ENCODE measurements at regions not wholly inside any gene's neighbourhood (a gene's known extent, or its start where the extent isn't known, plus 50 kb on each side); places are given as distances from the start of the nearest gene placed in this dataset.
"Not testable (repeated sequence)": the region's sequence is repeated elsewhere in the genome, so short reads cannot be mapped to it uniquely, and the experiment has no call there.

DNA sequence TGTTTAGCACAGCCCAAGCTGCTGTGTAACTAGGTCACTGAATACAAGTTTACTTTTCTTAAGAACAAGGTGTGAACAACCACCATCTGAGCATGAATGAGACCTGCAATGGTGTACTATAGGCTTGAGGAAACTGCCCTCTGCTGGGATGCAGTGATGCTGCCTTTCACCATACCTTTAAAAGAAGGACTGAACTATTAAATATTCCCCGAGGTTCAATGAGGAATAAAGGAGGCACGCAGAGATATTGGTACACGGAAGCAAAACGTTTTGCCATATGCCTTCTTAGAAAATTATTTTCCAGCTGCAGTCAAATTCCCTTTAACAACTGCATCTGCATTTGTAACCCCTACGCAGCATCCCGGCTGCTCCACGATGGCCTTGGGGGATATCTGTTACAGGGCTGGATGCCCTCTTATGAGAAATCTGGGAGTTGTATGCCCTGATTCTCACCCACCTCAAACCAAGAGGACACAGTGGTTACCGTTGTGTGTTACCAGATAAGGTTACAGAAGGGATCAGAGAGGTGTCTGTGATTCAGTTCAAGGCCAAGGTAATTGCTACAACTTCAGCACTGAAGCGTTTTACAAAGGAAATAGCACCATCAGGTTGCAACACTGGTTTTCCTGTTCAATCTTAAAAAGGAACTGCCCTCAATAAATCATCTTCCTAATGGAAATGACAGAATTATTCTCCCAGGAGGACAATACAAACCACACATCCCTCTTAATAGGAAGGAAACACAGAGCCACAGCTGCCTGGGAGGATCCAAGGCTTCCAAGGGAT is 470.5 kb downstream of the LTN1 start:
- no peak for DNase-seq (ENCODE audit: low read depth)

DNA sequence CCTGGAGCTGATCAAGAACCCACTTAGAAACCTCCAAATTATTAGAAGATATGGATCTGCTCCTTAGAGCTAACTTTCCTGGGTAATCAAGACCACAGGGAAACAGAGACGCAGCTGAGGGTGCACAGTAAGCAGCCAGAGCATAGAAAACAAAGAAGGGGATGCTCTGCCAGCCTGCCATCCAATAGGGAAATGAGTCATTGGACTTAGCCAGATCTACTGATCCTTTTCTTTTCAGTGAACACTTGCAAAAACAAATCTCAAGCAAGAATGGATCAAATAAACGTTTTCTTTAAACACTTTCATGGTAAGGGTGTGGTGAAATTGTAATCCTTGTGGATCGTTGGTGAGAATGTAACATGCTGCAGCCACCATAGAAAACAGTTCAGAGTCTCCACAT is 474.0 kb downstream of the LTN1 start:
- DNase-seq (ENCODE audit: low read depth): no peak

GRCh38 chr21:28516991-28517592 is 475.6 kb downstream of the LTN1 start:
- peak; percentile 45 for DNase-seq (ENCODE audit: low read depth)

DNA sequence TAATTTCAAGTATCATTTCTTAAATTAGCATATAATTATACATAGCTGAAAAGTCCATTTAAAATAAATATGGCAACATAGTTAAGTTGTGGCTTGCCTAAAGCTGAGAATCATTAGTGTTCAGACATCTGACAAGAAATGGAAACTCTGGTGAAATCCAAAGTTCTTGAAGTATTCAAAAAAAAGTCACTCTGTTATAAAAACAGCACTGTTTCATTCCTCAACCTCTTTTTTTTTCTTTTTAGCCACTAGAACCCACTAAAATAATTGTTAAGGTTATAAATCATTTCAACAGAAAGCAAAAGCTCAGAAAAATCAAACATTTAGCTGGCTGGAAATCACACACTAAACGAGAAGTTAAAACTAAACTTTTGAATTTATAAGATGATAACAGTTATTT is 476.7 kb downstream of the LTN1 start:
- DNase-seq (ENCODE audit: low read depth): no peak

GRCh38 chr21:28513428-28513827 is 479.2 kb downstream of the LTN1 start:
- DNase-seq (ENCODE audit: low read depth): no peak

- DNase-seq (ENCODE audit: low read depth): no peak
These were observed 483.6 kb downstream of the LTN1 start for GRCh38 chr21:28509031-28509430.

DNA sequence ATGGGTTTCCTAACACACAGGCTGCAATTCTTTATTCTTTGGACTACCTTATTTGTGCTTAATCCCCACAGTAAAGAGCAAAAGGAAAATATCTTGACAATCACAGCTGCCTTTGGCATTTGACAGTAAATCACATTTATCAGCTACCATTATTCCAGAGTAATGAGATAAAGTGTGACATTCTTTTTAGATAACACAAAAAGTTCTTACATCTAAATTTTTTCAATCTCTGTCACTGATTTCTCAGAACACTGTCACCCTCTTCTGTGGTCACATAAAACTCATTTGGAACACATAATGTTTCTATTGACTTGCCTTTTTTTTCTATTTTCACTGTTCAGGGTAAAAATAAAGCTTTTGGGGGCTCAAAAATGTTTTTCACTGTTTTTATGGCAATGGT is 484.6 kb downstream of the LTN1 start:
- no peak for DNase-seq (ENCODE audit: low read depth)

- no peak for DNase-seq (ENCODE audit: low read depth)
These were observed 496.2 kb downstream of the LTN1 start for GRCh38 chr21:28496517-28496916.

DNA sequence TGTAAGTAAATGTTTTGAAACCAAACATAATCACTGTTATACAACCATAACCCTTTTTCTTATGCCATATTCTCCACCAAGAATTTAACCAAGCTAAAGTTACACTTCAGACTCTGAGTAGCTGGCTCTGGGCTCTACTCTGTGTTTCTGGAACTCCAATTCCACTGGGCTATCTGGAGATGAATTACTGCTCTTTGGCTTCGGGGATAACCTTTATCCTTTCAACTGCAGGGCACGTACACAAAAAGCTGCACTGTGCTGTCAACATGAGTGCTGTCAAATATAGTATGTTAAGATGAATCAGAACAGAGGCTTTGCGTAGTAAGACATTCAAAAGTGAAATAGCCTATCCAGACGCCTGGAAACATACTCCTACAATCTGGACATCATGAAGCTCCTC is 500.6 kb downstream of the LTN1 start:
- no peak for DNase-seq (ENCODE audit: low read depth)

- no peak for DNase-seq (ENCODE audit: low read depth)
These were observed 502.8 kb downstream of the LTN1 start for GRCh38 chr21:28489821-28490350.

DNA sequence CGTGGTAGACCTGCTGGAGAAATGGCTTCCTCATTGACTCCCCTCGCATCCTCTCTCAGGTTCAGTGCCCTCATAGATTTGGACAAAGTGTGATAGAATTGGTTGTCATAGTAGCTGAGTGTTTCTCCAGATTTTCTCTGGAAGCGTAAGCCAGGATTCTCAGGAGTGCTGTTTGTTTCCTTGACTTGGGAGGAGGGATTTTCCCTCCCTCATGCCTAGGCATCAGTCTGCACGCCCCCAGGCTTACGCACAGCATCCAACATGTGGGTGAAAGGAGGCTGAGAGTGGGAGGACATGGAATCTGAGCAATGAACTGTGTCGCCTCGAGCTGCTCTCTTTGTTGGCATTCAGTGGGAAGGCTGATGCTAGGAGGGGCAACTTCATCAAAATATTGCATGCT is 503.5 kb downstream of the LTN1 start:
- DNase-seq (ENCODE audit: low read depth): no peak

DNA sequence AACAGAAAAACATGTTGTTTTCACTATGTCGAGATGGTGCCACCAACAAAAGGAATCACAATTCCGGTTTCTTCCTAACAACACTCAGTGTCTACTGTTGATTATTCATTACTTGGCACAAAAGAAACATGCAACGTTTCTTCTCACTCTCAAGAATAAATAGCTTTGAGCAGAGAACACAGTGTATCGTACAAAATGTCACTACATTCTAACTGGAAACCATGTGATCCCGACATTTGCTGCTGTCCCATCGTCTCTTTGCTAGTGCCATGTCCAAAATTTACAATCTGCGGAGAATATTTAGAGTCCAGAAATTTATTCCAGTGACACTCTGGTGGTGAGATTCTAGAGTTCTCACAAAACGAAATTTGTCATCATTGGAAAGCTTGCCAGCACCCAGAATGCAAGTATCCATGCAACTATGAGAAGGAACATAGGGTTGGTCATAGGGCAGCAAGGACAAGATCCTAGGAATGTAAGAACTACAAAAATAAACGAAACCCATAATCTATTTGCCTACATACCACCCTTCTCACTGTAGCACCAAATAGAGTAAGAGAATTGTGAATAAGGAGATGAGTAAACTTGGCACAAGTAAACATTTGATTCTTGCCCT is 505.1 kb downstream of the LTN1 start:
- DNase-seq (ENCODE audit: low read depth): no peak

- no peak for DNase-seq (ENCODE audit: low read depth)
These were observed 507.2 kb downstream of the LTN1 start for GRCh38 chr21:28485301-28486022.

GRCh38 chr21:28483301-28484035 is 509.2 kb downstream of the LTN1 start:
- DNase-seq (ENCODE audit: low read depth): no peak

DNA sequence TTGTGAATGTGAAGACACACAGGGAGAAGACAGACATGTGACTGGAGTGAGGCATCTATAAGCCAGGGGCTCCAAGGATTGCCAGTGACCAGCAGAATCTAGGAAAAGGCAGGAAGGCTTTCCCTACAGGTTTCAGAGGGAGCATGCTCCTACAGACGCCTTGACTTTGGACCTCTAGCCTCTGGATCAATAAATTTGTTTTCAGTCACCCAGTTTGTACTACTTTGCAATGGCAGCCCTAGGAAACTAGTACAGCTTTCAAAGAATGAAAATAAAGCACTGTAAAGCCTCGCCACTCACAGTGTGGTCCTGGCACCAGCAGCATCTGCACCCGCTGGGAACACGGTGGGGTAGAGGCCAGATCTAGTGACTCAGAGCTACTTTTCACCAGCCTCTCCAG is 510.0 kb downstream of the LTN1 start:
- no peak for DNase-seq (ENCODE audit: low read depth)

DNA sequence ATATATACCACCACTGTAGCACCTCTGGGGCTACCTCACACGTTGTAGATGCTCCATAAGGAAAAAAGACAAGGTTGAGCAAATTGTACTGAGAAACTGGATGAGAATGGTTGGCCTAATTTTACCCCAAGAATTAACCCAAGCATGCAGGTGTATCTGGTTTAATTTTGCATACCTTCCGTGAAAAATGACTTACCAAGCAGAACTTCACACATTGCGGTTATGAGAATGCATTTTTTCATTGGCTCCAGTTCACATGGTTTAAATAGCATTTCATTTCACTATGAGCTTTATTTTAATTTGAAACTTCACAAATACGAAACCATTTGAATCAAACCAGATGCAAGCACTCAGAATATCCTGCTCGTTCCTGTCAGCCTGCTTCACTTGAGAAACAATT is 512.2 kb downstream of the LTN1 start:
- no peak for DNase-seq (ENCODE audit: low read depth)

DNA sequence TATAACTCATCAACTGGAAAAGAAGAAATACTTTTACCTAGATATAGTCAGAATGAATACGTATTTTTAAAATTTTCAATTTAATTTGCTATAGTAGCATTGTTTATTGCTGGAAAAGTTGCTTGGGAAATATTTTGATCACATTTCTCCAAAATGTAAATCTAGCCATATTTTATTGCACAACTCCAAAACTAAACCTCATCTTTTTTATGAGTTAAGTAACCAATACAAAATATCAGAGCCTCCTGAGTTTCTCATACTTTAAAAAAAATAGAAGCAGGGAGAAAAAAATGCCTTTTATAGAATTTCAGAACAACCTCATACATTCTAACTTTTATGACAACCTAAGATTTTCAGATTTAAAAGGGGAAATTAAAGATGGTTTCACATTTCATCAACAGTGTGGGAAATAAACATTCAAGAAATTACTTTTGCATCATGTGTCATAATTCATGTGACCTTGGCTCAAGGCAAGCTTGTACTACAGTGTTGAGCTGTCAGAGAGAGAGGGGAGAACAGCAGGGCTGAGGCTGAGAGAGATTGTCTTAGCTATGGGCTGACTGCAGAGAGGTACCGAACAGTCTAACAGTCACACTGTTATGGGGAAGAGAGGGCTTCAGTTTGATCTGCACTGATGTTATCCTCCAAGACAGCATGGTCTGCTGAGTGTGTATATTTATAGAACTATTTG is 519.0 kb downstream of the LTN1 start:
- no peak for DNase-seq (ENCODE audit: low read depth)

DNA sequence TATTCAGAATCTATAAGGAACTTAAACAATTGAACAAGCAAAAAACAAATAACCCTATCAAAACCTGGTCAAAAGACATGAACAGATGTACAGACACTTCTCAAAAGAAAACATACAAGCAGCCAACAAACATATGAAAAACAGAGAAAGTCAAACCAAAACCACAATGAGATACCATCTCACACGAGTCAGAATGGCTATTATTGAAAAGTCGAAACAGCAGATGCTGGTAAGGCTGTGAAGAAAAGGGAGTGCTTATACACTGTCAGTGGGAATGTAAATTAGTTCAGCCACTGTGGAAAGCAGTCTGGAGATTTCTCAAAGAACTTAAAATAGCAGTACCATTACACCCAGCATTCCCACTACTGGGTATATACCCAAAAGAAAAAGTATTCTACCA is 520.1 kb downstream of the LTN1 start:
- not testable (repeated sequence) for DNase-seq (ENCODE audit: low read depth)

- DNase-seq (ENCODE audit: low read depth): no peak
These were observed 527.7 kb downstream of the LTN1 start for GRCh38 chr21:28464988-28465387.

DNA sequence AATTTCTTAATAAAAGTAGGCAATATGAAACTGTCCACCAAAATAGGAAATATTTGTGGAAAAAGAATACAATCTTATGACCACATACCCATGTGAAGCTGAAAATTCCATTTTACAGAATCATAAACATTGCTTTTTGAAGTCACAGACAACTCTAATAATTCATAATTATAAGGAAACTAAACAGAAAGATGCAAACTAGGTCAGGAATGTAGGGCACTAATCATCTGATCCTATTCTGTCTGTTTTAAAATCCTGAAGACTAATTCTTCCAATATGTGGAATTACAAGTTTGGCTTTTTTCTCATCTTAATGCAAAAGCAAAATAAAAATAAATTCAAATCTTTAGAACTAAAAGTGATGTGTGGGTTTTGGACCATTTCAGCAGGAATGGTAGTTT is 528.6 kb downstream of the LTN1 start:
- DNase-seq (ENCODE audit: low read depth): no peak

- no peak for DNase-seq (ENCODE audit: low read depth)
These were observed 533.5 kb downstream of the LTN1 start for GRCh38 chr21:28459193-28459592.

Measured in activated T-cell treated with anti-CD3 and anti-CD28 coated beads for 1 hour (primary cell).